ENCODE measurements at regions not wholly inside any gene's neighbourhood (a gene's known extent, or its start where the extent isn't known, plus 50 kb on each side); places are given as distances from the start of the nearest gene placed in this dataset.

- DNase-seq: no peak
Measured at GRCh38 chr7:91644256-91644655, 236.2 kb downstream of the MTERF1 start.

GRCh38 chr7:91645542-91645941 is 235.0 kb downstream of the MTERF1 start:
- DNase-seq: no peak

GRCh38 chr7:91651986-91652385 is 228.5 kb downstream of the MTERF1 start:
- no peak for DNase-seq

GRCh38 chr7:91653286-91653685 is 227.2 kb downstream of the MTERF1 start:
- no peak for DNase-seq

GRCh38 chr7:91655656-91656055 is 224.8 kb downstream of the MTERF1 start:
- DNase-seq: no peak

GRCh38 chr7:91656541-91657482 is 223.7 kb downstream of the MTERF1 start:
- DNase-seq: no peak

- DNase-seq: no peak
Measured at GRCh38 chr7:91657483-91658071, 222.9 kb downstream of the MTERF1 start.

GRCh38 chr7:91659096-91659495 is 221.4 kb downstream of the MTERF1 start:
- no peak for DNase-seq

GRCh38 chr7:91660734-91661356 is 219.7 kb downstream of the MTERF1 start:
- no peak for DNase-seq

GRCh38 chr7:91661727-91662126 is 218.8 kb downstream of the MTERF1 start:
- DNase-seq: no peak

GRCh38 chr7:91668217-91668616 is 212.3 kb downstream of the MTERF1 start:
- DNase-seq: no peak

GRCh38 chr7:91671245-91671644 is 209.3 kb downstream of the MTERF1 start:
- DNase-seq: no peak

- no peak for DNase-seq
Measured at GRCh38 chr7:91674470-91674869, 206.0 kb downstream of the MTERF1 start.

- no peak for DNase-seq
Measured at GRCh38 chr7:91681718-91682117, 198.8 kb downstream of the MTERF1 start.

- DNase-seq: no peak
Measured at GRCh38 chr7:91683823-91684222, 196.7 kb downstream of the MTERF1 start.

- DNase-seq: no peak
Measured at GRCh38 chr7:91685544-91685943, 195.0 kb downstream of the MTERF1 start.

- no peak for DNase-seq
Measured at GRCh38 chr7:91690541-91691070, 189.9 kb downstream of the MTERF1 start.

- DNase-seq: no peak
Measured at GRCh38 chr7:91691865-91692264, 188.6 kb downstream of the MTERF1 start.

- no peak for DNase-seq
Measured at GRCh38 chr7:91692800-91693199, 187.7 kb downstream of the MTERF1 start.

- DNase-seq: no peak
Measured at GRCh38 chr7:91694351-91694841, 186.1 kb downstream of the MTERF1 start.

GRCh38 chr7:91710881-91711280 is 169.6 kb downstream of the MTERF1 start:
- no peak for DNase-seq

GRCh38 chr7:91713669-91714068 is 166.8 kb downstream of the MTERF1 start:
- DNase-seq: no peak

GRCh38 chr7:91717681-91718470 is 162.6 kb downstream of the MTERF1 start:
- DNase-seq: no peak

Data from inflammatory macrophage treated with lipopolysaccharide for 1 hour (primary cell).